Spleen (tissue), 11 donors: ENCODE measurements at regions not wholly inside any gene's neighbourhood (a gene's known extent, or its start where the extent isn't known, plus 50 kb on each side); places are given as distances from the start of the nearest gene placed in this dataset.

Experiments
- DNase-seq: peaks from one replicate; pipeline ENCODE4 v3.0.0-alpha.2; 2020
- H3K27ac ChIP-seq, 8 donors: fragments of 200-600 bp; sonication (generic) in 7 of 8; 1 replicate in 4 of 8; 2 replicates in 4 of 8; pipeline versions ENCODE4 v1.5.0 to v1.8.0; 2016 to 2021; ENCODE audit warnings: inconsistent platforms in 4 of 8, mild to moderate bottlenecking in 4 of 8, moderate library complexity in 1 of 8
- H3K27me3 ChIP-seq, 7 donors: fragments of 200-600 bp; sonication (generic) in 6 of 7; replicated peaks in 1 of 7; 1 replicate in 4 of 7; 2 replicates in 3 of 7; pipeline versions ENCODE4 v1.5.0 to v1.8.0; 2016 to 2021; ENCODE audit warnings: inconsistent platforms in 3 of 7, mild to moderate bottlenecking in 1 of 7
- H3K36me3 ChIP-seq, 6 donors: fragments of 200-600 bp; sonication (generic) in 5 of 6; 1 replicate in 4 of 6; 2 replicates in 2 of 6; pipeline versions ENCODE4 v1.5.0 to v1.8.0; 2016 to 2021; ENCODE audit warnings: inconsistent platforms in 2 of 6
- H3K4me1 ChIP-seq, 6 donors: fragments of 200-600 bp; sonication (generic) in 5 of 6; 1 replicate in 3 of 6; 2 replicates in 3 of 6; pipeline versions ENCODE4 v1.5.0 to v1.8.0; 2016 to 2021; ENCODE audit warnings: inconsistent platforms in 3 of 6
- H3K4me3 ChIP-seq, 8 donors: fragments of 200-600 bp; sonication (generic) in 7 of 8; 1 replicate in 4 of 8; 2 replicates in 4 of 8; pipeline versions ENCODE4 v1.5.0 to v1.8.0; 2016 to 2021; ENCODE audit warnings: inconsistent platforms in 4 of 8, mild to moderate bottlenecking in 4 of 8, moderate library complexity in 2 of 8
- H3K9me3 ChIP-seq, 8 donors: fragments of 200-600 bp; sonication (generic) in 7 of 8; 1 replicate in 4 of 8; 2 replicates in 4 of 8; pipeline versions ENCODE4 v1.5.0 to v1.8.0; 2016 to 2021; ENCODE audit warnings: inconsistent platforms in 4 of 8
- POLR2A ChIP-seq, 3 donors: fragments of 450-650 bp; IDR thresholded peaks; one replicate each; pipeline ENCODE4 v1.5.1; 2017; ENCODE audit warnings: antibody characterized with exemption in 3 of 3, mild to moderate bottlenecking in 1 of 3
- POLR2AphosphoS5 ChIP-seq, 3 donors: sonication (generic); formaldehyde crosslinking; IDR thresholded peaks; one replicate each; pipeline ENCODE4 v1.5.1; 2017; ENCODE audit warnings: antibody characterized with exemption in 3 of 3
- WGBS, 5 donors: extraction: QIAGEN DNeasy Blood & Tissue Kit in 3 of 5; methylation state at CpG; one replicate each; pipeline versions ENCODE4 v1.1.5 to v1.1.7; 2013 to 2018; 5-methylcytosine and 5-hydroxymethylcytosine counted together
- intact Hi-C: fragments of 100-400 bp; cut with DNase I; formaldehyde crosslinking; loops from one replicate; pipeline ENCODE4 v1.15.0; 2023; ENCODE audit warnings: low total_unique reads
- TF ChIP-seq, protein P1 (sequence below), 11 experiments: fragments of 200-600 bp in 7 of 11; fragments of 450-650 bp in 4 of 11; sonication (generic) in 4 of 11; IDR thresholded peaks in 8 of 11; conservative IDR thresholded peaks in 3 of 11; 1 replicate in 7 of 11; 2 replicates in 4 of 11; pipeline versions ENCODE4 v1.4.0 to v1.8.0; 2016 to 2021; ENCODE audit warnings: antibody characterized with exemption in 11 of 11, inconsistent platforms in 4 of 11, mild to moderate bottlenecking in 1 of 11
- donor health status: healthy with polysubstance abuse.
- donor health status: DM: no; HTN: no; CAD: no; lungs with moderate emphysema.
- donor health status: DM: no; HTN: no; CAD: no.
- donor health status: Bipolar disorder and iron deficiency.
- donor health status: healthy.
- donor health status: DM: no; HTN: no; CAD: no.
- donor health status: DM: yes; HTN: yes; CAD: no.

DNA sequence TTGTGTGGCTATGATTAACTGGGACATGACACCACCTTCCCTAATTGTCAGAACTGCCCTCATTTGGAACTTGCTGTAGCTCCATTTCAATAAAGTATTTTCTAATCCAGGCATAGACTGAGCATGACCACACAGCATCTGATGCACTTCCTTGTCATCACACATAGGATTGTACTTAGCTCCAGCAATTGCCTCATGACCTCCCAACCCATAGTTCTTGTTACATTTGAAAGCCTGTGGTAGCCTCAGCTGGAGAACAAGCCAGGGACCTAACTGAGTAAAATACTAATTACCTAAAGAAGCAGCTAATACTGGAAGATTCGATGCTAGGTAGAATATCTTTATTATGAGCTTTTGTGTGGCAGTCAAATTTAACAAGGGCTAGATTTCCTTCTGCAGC lies 187.3 kb upstream of the KIF2B start:
- intact Hi-C loops: no loop called here
- 50 to 80% (median 63%) methylated on average over 1 of the region's 1 CpG for WGBS, 5 donors
- Histone ChIP-seq H3K27me3 (no peaks in the 10 kb centered on the region), H3K27ac (no peak overlapping the region), H3K36me3 (no peaks in the 10 kb centered on the region), H3K4me3 (no peak overlapping the region), H3K9me3 (peaks cover 0 to 9% (median 0%) of the 10 kb centered on the region in 8 donors), H3K4me1 (no peaks in the 10 kb centered on the region)
- TF ChIP-seq, protein P1, sequence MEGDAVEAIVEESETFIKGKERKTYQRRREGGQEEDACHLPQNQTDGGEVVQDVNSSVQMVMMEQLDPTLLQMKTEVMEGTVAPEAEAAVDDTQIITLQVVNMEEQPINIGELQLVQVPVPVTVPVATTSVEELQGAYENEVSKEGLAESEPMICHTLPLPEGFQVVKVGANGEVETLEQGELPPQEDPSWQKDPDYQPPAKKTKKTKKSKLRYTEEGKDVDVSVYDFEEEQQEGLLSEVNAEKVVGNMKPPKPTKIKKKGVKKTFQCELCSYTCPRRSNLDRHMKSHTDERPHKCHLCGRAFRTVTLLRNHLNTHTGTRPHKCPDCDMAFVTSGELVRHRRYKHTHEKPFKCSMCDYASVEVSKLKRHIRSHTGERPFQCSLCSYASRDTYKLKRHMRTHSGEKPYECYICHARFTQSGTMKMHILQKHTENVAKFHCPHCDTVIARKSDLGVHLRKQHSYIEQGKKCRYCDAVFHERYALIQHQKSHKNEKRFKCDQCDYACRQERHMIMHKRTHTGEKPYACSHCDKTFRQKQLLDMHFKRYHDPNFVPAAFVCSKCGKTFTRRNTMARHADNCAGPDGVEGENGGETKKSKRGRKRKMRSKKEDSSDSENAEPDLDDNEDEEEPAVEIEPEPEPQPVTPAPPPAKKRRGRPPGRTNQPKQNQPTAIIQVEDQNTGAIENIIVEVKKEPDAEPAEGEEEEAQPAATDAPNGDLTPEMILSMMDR (IDR thresholded peaks at IDR 0.05 in 8 of 11, conservative IDR thresholded peaks at IDR 0.05 in 3 of 11): no peak
- TF ChIP-seq POLR2A (IDR thresholded peaks at IDR 0.05): no peak
- TF ChIP-seq POLR2AphosphoS5 (IDR thresholded peaks at IDR 0.05): no peak
- DNase-seq: no peak

DNA sequence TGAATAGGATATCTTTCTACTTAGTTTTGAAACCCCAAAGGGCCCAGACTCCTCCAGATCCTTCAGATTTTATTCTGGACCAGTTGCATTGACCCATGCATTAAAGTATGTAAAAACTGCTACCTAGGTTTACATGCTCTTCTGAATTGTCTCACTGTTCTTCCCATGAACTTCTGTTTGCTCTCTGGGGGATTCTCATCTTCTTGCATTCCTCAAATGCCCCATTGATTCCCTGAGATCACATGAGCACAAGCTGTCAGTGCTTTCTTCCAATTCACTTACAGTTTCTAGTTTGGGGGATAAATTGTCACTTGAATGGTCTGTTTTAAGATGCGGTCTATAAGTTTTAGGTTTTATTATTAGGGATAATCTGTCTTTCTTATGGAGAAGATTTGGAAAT lies 188.9 kb upstream of the KIF2B start:
- no peaks in the 10 kb centered on the region for H3K4me1 ChIP-seq
- no peaks in the 10 kb centered on the region for H3K27me3 ChIP-seq
- no peak overlapping the region for H3K27ac ChIP-seq
- intact Hi-C loops: no loop called here
- H3K4me3 ChIP-seq: no peak overlapping the region
- 87 to 97% (median 94%) methylated on average over 1 of the region's 1 CpG for WGBS, 5 donors
- H3K9me3 ChIP-seq: peaks cover 0 to 4% (median 0%) of the 10 kb centered on the region in 8 donors
- no peak for DNase-seq
- TF ChIP-seq, protein P1 (IDR thresholded peaks at IDR 0.05 in 8 of 11, conservative IDR thresholded peaks at IDR 0.05 in 3 of 11): no peak
- TF ChIP-seq POLR2A (IDR thresholded peaks at IDR 0.05) (no peak), POLR2AphosphoS5 (IDR thresholded peaks at IDR 0.05) (no peak)
- H3K36me3 ChIP-seq: no peaks in the 10 kb centered on the region

DNA sequence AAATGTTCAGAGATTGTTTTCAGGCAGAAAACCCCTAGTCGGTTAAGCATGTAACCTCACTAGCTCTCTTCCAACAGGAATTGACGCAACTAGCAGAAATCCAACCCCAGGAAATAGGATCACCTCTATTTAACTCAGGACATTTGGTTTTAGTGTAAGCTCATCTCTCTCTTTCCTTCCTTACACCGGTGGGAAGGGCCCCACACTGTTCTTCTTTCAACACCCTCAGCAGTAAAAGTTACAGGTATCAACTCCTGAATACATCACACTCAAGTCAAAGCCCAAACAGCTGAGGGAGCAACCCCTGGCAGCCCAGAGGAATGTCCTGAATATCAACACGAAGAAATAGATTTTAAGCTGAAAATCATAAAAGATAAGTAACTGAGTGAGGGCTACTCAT lies 191.2 kb upstream of the KIF2B start:
- intact Hi-C loops: no loop called here
- H3K27ac ChIP-seq: no peak overlapping the region
- no peaks in the 10 kb centered on the region for H3K36me3 ChIP-seq
- H3K4me1 ChIP-seq: no peaks in the 10 kb centered on the region
- H3K9me3 ChIP-seq: no peaks in the 10 kb centered on the region
- no peaks in the 10 kb centered on the region for H3K27me3 ChIP-seq
- no peak for TF ChIP-seq POLR2AphosphoS5 (IDR thresholded peaks at IDR 0.05)
- TF ChIP-seq, protein P1 (IDR thresholded peaks at IDR 0.05 in 8 of 11, conservative IDR thresholded peaks at IDR 0.05 in 3 of 11): no peak
- DNase-seq: no peak
- H3K4me3 ChIP-seq: no peak overlapping the region
- WGBS, 5 donors: 52 to 66% (median 56%) methylated on average over 4 of the region's 4 CpGs

DNA sequence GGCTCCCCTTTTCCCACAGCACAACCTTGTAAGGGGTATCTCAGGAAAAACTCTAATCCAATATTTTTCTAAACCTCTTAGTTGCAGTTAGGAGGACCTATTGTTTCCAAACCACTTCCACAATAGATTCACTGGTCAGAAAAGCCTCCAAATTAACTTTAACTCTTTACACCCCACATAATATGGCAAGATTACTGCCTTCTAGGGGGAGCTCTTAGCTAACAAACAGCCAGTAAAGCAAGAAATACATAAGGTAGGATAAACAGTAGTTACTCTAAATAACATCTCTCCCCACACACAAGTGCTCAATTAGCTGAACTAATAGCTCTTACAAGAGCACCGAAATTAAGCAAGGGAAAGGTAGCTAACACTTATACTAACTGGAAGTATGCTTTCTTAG lies 192.1 kb upstream of the KIF2B start:
- Histone ChIP-seq H3K27ac (no peak overlapping the region), H3K36me3 (no peaks in the 10 kb centered on the region), H3K4me1 (no peaks in the 10 kb centered on the region), H3K27me3 (no peaks in the 10 kb centered on the region), H3K9me3 (no peaks in the 10 kb centered on the region), H3K4me3 (no peak overlapping the region)
- DNase-seq: no peak
- 43 to 76% (median 52%) methylated on average over 1 of the region's 1 CpG for WGBS, 5 donors
- TF ChIP-seq, protein P1 (IDR thresholded peaks at IDR 0.05 in 8 of 11, conservative IDR thresholded peaks at IDR 0.05 in 3 of 11): no peak
- TF ChIP-seq POLR2A (IDR thresholded peaks at IDR 0.05) (no peak), POLR2AphosphoS5 (IDR thresholded peaks at IDR 0.05) (no peak)
- intact Hi-C loops: no loop called here
